PC-9 (cell line): ENCODE measurements at regions not wholly inside any gene's neighbourhood (a gene's known extent, or its start where the extent isn't known, plus 50 kb on each side); places are given as distances from the start of the nearest gene placed in this dataset.

Experiments used
- EZH2 ChIP-seq: fragments of 200-600 bp; sonication (generic); IDR thresholded peaks from 2 replicates; pipeline ENCODE4 v1.8.0; 2017; ENCODE audit warnings: antibody characterized with exemption, low read depth
- TF ChIP-seq, protein P1 (sequence below): fragments of 200-600 bp; sonication (generic); conservative IDR thresholded peaks from 2 replicates; pipeline ENCODE4 v1.6.1; 2017; ENCODE audit warnings: mixed run types, antibody characterized with exemption, mild to moderate bottlenecking, moderate library complexity

DNA sequence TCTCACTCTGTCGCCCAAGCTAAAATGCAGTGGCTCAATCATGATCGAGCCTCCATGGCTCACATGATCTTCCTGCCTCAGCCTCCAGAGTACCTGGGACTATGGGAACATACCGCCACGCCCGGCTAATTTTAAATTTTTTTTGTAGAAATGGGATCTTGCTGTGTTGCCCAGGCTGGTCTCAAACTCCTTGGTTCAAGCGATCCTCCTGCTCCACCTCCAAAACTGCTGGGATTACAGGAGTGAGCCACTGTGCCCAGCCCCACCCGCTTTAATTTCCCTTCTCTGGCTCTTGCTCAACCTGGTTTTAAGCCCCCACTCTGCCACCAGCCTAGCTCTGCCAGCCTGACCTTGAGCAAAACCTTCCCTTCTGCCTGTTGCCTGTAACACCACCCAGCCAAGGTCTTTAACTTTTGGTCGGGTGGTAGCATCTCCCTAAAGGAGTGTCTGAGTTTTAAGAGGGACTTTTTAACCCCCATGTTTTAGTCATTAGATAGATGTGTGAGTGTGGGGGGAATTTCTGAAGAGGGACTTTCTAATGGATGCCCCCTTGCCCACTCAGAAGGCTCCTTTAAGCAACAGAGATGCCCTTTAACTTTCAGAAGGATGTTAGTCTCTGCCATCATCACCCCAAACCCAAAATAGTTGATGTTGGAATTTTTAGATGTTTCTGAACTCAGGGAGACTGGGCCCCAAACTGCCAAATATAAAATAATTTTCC is 71.8 kb upstream of the FOXP4 start:
- TF ChIP-seq, protein P1, sequence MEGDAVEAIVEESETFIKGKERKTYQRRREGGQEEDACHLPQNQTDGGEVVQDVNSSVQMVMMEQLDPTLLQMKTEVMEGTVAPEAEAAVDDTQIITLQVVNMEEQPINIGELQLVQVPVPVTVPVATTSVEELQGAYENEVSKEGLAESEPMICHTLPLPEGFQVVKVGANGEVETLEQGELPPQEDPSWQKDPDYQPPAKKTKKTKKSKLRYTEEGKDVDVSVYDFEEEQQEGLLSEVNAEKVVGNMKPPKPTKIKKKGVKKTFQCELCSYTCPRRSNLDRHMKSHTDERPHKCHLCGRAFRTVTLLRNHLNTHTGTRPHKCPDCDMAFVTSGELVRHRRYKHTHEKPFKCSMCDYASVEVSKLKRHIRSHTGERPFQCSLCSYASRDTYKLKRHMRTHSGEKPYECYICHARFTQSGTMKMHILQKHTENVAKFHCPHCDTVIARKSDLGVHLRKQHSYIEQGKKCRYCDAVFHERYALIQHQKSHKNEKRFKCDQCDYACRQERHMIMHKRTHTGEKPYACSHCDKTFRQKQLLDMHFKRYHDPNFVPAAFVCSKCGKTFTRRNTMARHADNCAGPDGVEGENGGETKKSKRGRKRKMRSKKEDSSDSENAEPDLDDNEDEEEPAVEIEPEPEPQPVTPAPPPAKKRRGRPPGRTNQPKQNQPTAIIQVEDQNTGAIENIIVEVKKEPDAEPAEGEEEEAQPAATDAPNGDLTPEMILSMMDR = no peak
- no peak for TF ChIP-seq EZH2
